ENCODE measurements at regions not wholly inside any gene's neighbourhood (a gene's known extent, or its start where the extent isn't known, plus 50 kb on each side); places are given as distances from the start of the nearest gene placed in this dataset.

DNA sequence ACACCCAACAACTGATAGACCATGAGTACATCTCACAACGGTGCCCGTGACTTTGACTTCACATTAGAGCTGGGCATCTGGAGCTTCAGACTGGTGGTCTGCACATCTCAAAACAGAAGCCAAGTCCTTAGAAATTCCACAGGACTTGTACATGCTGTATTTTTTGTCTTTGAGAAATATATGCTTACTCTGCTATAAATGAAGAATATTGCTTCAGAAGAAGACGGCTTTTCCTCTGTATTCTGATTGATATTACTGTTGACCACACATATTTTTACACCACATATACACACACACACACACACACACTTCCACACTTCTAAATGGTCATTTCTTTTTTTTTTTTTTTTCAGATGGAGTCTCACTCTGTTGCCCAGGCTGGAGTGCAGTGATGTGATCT is 338.3 kb upstream of the KIF2A start:
- H3K27me3 ChIP-seq: no peaks in the 10 kb centered on the region
- no peaks in the 10 kb centered on the region for H3K9me3 ChIP-seq (ENCODE audit: low read depth)
- no peak overlapping the region for H3K4me3 ChIP-seq
- H3K4me1 ChIP-seq (ENCODE audit: low read depth): no peaks in the 10 kb centered on the region
- DNase-seq (ENCODE audit: low read depth in 1 of 2, low spot score in 1 of 2): no peak
- H3K36me3 ChIP-seq: no peaks in the 10 kb centered on the region
- TF ChIP-seq, protein P1, sequence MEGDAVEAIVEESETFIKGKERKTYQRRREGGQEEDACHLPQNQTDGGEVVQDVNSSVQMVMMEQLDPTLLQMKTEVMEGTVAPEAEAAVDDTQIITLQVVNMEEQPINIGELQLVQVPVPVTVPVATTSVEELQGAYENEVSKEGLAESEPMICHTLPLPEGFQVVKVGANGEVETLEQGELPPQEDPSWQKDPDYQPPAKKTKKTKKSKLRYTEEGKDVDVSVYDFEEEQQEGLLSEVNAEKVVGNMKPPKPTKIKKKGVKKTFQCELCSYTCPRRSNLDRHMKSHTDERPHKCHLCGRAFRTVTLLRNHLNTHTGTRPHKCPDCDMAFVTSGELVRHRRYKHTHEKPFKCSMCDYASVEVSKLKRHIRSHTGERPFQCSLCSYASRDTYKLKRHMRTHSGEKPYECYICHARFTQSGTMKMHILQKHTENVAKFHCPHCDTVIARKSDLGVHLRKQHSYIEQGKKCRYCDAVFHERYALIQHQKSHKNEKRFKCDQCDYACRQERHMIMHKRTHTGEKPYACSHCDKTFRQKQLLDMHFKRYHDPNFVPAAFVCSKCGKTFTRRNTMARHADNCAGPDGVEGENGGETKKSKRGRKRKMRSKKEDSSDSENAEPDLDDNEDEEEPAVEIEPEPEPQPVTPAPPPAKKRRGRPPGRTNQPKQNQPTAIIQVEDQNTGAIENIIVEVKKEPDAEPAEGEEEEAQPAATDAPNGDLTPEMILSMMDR (IDR thresholded peaks at IDR 0.05; ENCODE audit: low read depth, low read length): no peak
- H3K27ac ChIP-seq: no peak overlapping the region

DNA sequence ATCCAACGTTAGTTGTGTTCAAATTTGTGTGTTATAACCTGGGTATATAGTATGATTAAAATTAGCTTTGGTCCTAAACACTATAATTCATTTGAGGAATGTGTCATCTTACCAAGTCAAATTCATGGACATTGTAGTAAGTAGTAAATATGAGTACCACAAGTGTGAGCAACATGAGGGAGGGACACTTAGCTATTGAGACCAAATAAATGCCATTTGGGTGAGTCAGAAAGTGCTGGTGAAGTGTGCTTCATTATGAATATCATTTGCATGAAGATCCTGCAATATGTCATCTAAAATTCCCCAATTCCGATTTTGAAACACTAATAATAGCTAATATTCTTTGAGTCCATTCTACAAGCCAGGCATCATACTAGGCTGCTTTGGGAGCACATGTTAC is 336.7 kb upstream of the KIF2A start:
- H3K4me3 ChIP-seq: no peak overlapping the region
- H3K9me3 ChIP-seq (ENCODE audit: low read depth): no peaks in the 10 kb centered on the region
- no peaks in the 10 kb centered on the region for H3K4me1 ChIP-seq (ENCODE audit: low read depth)
- TF ChIP-seq, protein P1 (IDR thresholded peaks at IDR 0.05; ENCODE audit: low read depth, low read length): no peak
- no peaks in the 10 kb centered on the region for H3K27me3 ChIP-seq
- DNase-seq (ENCODE audit: low read depth in 1 of 2, low spot score in 1 of 2): no peak
- no peak overlapping the region for H3K27ac ChIP-seq
- no peaks in the 10 kb centered on the region for H3K36me3 ChIP-seq

DNA sequence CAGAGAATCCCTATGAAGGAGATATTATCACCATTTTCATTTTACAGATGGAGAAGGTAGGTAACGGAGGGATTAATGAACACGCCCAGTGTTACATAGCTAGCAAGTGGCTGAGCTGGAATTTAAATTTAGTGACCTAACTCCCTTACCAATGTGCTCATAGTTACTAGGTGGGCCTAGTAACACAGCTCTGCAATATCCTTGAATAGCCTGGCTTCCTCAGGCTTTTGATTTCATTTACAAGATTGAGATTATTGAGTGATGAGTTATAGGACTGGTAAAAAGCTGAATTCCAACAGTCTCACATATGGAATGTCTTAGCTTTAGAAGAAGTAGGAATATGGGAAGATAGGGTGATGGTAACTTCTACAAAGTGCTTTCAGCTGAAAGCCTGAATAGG is 336.3 kb upstream of the KIF2A start:
- no peaks in the 10 kb centered on the region for H3K27me3 ChIP-seq
- H3K27ac ChIP-seq: no peak overlapping the region
- DNase-seq (ENCODE audit: low read depth in 1 of 2, low spot score in 1 of 2): no peak
- TF ChIP-seq, protein P1 (IDR thresholded peaks at IDR 0.05; ENCODE audit: low read depth, low read length): no peak
- H3K4me3 ChIP-seq: no peak overlapping the region
- H3K36me3 ChIP-seq: no peaks in the 10 kb centered on the region
- H3K4me1 ChIP-seq (ENCODE audit: low read depth): no peaks in the 10 kb centered on the region
- H3K9me3 ChIP-seq (ENCODE audit: low read depth): no peaks in the 10 kb centered on the region

DNA sequence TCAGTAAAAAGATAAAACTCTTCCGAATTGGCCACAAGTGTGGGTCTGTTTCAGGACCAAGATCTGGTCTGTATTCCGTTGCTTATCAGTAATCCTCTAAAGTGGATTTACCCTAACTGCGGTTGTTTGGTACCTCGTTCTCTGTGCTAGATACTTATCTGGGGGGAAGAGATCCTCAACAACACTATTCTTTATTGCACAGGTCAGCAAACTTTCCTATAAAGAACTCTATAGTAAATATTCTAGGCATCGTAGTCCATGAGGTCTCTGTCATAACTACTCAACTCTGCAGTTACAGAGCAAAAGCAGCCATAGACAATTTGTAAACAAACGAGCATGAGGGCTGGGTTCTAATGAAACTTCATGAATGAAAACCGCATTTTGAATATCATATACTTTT is 335.8 kb upstream of the KIF2A start:
- no peaks in the 10 kb centered on the region for H3K36me3 ChIP-seq
- H3K9me3 ChIP-seq (ENCODE audit: low read depth): no peaks in the 10 kb centered on the region
- no peak overlapping the region for H3K27ac ChIP-seq
- TF ChIP-seq, protein P1 (IDR thresholded peaks at IDR 0.05; ENCODE audit: low read depth, low read length): no peak
- no peak overlapping the region for H3K4me3 ChIP-seq
- H3K27me3 ChIP-seq: no peaks in the 10 kb centered on the region
- no peaks in the 10 kb centered on the region for H3K4me1 ChIP-seq (ENCODE audit: low read depth)
- no peak for DNase-seq (ENCODE audit: low read depth in 1 of 2, low spot score in 1 of 2)

DNA sequence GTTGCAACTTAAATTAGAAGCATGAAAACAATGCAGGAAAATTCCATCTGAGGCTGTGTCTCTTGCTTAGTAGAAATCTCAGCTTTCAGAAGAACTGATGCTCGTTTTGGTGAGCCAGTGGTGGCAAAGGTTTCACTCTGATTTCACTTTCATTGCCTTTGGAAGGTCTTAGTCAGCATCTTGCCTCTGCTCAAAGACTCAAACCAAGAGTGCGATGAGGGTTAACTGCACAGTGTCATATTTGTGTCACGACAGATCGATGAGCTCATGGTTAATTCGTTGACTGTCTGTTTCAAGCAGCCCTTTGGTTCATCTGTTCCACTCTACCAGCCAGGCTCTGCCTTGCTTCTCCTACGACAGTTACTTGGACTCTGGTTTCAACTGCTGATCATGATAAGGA is 331.3 kb upstream of the KIF2A start:
- H3K27ac ChIP-seq: no peak overlapping the region
- no peaks in the 10 kb centered on the region for H3K4me1 ChIP-seq (ENCODE audit: low read depth)
- no peak for DNase-seq (ENCODE audit: low read depth in 1 of 2, low spot score in 1 of 2)
- H3K4me3 ChIP-seq: no peak overlapping the region
- H3K27me3 ChIP-seq: no peaks in the 10 kb centered on the region
- H3K9me3 ChIP-seq (ENCODE audit: low read depth): no peaks in the 10 kb centered on the region
- no peaks in the 10 kb centered on the region for H3K36me3 ChIP-seq
- TF ChIP-seq, protein P1 (IDR thresholded peaks at IDR 0.05; ENCODE audit: low read depth, low read length): no peak

DNA sequence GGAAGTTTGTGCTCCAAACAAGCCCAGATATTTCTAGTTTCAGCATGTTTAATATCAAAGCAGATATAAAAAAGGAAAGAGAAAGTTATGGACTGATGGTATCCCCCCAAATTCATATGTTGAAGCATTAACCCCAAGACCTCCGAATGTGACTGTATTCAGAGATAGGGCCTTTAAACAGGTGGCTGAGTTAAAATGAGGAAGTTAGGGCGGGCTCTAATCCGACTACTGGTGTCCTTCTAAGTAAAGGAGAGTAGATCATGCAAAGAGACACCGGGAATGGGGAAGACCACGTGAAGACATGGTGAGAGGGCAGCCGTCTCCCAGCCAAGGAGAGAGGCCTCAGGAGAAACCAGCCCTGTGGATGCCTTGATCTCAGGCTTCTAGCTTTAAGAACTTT is 324.1 kb upstream of the KIF2A start:
- no peaks in the 10 kb centered on the region for H3K9me3 ChIP-seq (ENCODE audit: low read depth)
- H3K4me1 ChIP-seq (ENCODE audit: low read depth): no peaks in the 10 kb centered on the region
- TF ChIP-seq, protein P1 (IDR thresholded peaks at IDR 0.05; ENCODE audit: low read depth, low read length): no peak
- no peak overlapping the region for H3K27ac ChIP-seq
- H3K36me3 ChIP-seq: no peaks in the 10 kb centered on the region
- H3K27me3 ChIP-seq: no peaks in the 10 kb centered on the region
- H3K4me3 ChIP-seq: no peak overlapping the region
- no peak for DNase-seq (ENCODE audit: low read depth in 1 of 2, low spot score in 1 of 2)

All from cardiac muscle cell (in vitro differentiated cells and primary cell).